ENCODE measurements at regions not wholly inside any gene's neighbourhood (a gene's known extent, or its start where the extent isn't known, plus 50 kb on each side); places are given as distances from the start of the nearest gene placed in this dataset.

GRCh38 chr7:84331616-84332015 lies 137.0 kb upstream of the SEMA3A start (continued):
- TF ChIP-seq ZNF462 (CRISPR knock-in tag; IDR thresholded peaks at IDR 0.05) = no peak
- TF ChIP-seq POLR2AphosphoS5 (IDR thresholded peaks at IDR 0.05; ENCODE audit: low read depth) = no peak
- no peak for TF ChIP-seq CREB1 (CRISPR knock-in tag; IDR thresholded peaks at IDR 0.05; ENCODE audit: low read depth)
- TF ChIP-seq EZH2 (IDR thresholded peaks at IDR 0.05; ENCODE audit: low read depth, unreplicated experiment) = no peak

- Histone ChIP-seq H3F3A (replicated peaks; ENCODE audit: low read depth) (no peaks in the 10 kb centered on the region), H3K4me2 (no peak overlapping the region), H3K36me3 (ENCODE audit: insufficient read depth) (no peaks in the 10 kb centered on the region), H4K20me1 (replicated peaks; ENCODE audit: insufficient read depth) (no peaks in the 10 kb centered on the region), H3K27ac (ENCODE audit: low read depth) (no peak overlapping the region), H3K4me3 (no peak overlapping the region), H2AFZ (no peak overlapping the region), H3K9me2 (ENCODE audit: insufficient read depth) (no peaks in the 10 kb centered on the region), H3K27me3 (ENCODE audit: insufficient read depth) (no peaks in the 10 kb centered on the region), H3K4me1 (ENCODE audit: insufficient read depth) (no peaks in the 10 kb centered on the region), H3K79me2 (replicated peaks; ENCODE audit: insufficient read depth) (no peaks in the 10 kb centered on the region)
- H3K36me3 Mint-ChIP-seq (ENCODE audit: low read depth) = no peaks in the 10 kb centered on the region
- no peak for TF ChIP-seq CREB1 (CRISPR knock-in tag; IDR thresholded peaks at IDR 0.05; ENCODE audit: low read depth)
- TF ChIP-seq EZH2phosphoT487 (IDR thresholded peaks at IDR 0.05; ENCODE audit: unreplicated experiment) = no peak
- no peak for TF ChIP-seq POLR2AphosphoS5 (IDR thresholded peaks at IDR 0.05; ENCODE audit: low read depth)
- TF ChIP-seq ETS1 (IDR thresholded peaks at IDR 0.05) = no peak
- TF ChIP-seq STAT1 (IDR thresholded peaks at IDR 0.05; ENCODE audit: unreplicated experiment) = no peak
- no peak for TF ChIP-seq ZNF114 (CRISPR knock-in tag; IDR thresholded peaks at IDR 0.05)
- TF ChIP-seq EZH2 (IDR thresholded peaks at IDR 0.05; ENCODE audit: low read depth, unreplicated experiment) = no peak
- no peak for TF ChIP-seq JUNB (IDR thresholded peaks at IDR 0.05; ENCODE audit: unreplicated experiment)
- no peak for TF ChIP-seq REST (IDR thresholded peaks at IDR 0.05; ENCODE audit: unreplicated experiment)
- no peak for TF ChIP-seq NANOG (IDR thresholded peaks at IDR 0.05; ENCODE audit: borderline replicate concordance)
- no peak for TF ChIP-seq CTCF (conservative IDR thresholded peaks at IDR 0.05; ENCODE audit: low read depth in 2 of 2)
- no peaks in the 10 kb centered on the region for H3K9me3 Mint-ChIP-seq
- peaks cover 4% of the 10 kb centered on the region; the same call in 2 of the 3 replicates for H3K4me1 Mint-ChIP-seq
- no peaks in the 10 kb centered on the region for H3K27me3 Mint-ChIP-seq (ENCODE audit: insufficient read depth, low read depth, poor library complexity)
- ATAC-seq = no peak
- H3K4me3 Mint-ChIP-seq = no peak overlapping the region
- no peak for DNase-seq (ENCODE audit: low spot score)
- H3K27ac Mint-ChIP-seq = peak overlapping the region; percentile 64; the same call in 1 of the 2 replicates
These were observed 134.0 kb upstream of the SEMA3A start for GRCh38 chr7:84328571-84328970.

Measured in GM23338 (cell line).